Fibroblast of skin of right quadriceps (primary cell): ENCODE measurements at regions not wholly inside any gene's neighbourhood (a gene's known extent, or its start where the extent isn't known, plus 50 kb on each side); places are given as distances from the start of the nearest gene placed in this dataset.
A peak's percentile ranks its signal among the peaks of the same experiment; 100 is the strongest.

Source experiments
- DNase-seq: peaks from one replicate; pipeline ENCODE4 v3.0.0-alpha.2; 2013

- DNase-seq, result no peak
Measured at GRCh38 chr2:8477552-8478470, 204.0 kb upstream of the ID2 start.

- no peak for DNase-seq
Measured at GRCh38 chr2:8478471-8478793, 203.4 kb upstream of the ID2 start.

GRCh38 chr2:8479298-8479697 is 202.6 kb upstream of the ID2 start:
- no peak for DNase-seq

GRCh38 chr2:8480915-8481314 is 200.9 kb upstream of the ID2 start:
- DNase-seq, result no peak

- DNase-seq, result no peak
Measured at GRCh38 chr2:8481463-8482009, 200.3 kb upstream of the ID2 start.

- no peak for DNase-seq
Measured at GRCh38 chr2:8482432-8482831, 199.4 kb upstream of the ID2 start.

GRCh38 chr2:8484502-8485283 is 197.2 kb upstream of the ID2 start:
- no peak for DNase-seq

GRCh38 chr2:8485736-8486135 is 196.1 kb upstream of the ID2 start:
- DNase-seq, result no peak

- DNase-seq, result no peak
Measured at GRCh38 chr2:8486141-8486540, 195.7 kb upstream of the ID2 start.

GRCh38 chr2:8487461-8487932 is 194.4 kb upstream of the ID2 start:
- no peak for DNase-seq

- no peak for DNase-seq
Measured at GRCh38 chr2:8488001-8488738, 193.7 kb upstream of the ID2 start.

- no peak for DNase-seq
Measured at GRCh38 chr2:8489221-8489620, 192.6 kb upstream of the ID2 start.

GRCh38 chr2:8489751-8490150 is 192.1 kb upstream of the ID2 start:
- DNase-seq, result no peak

GRCh38 chr2:8490166-8490721 is 191.6 kb upstream of the ID2 start:
- DNase-seq, result no peak

GRCh38 chr2:8491296-8492027 is 190.4 kb upstream of the ID2 start:
- peak; percentile 9 for DNase-seq

- no peak for DNase-seq
Measured at GRCh38 chr2:8494151-8494550, 187.7 kb upstream of the ID2 start.

GRCh38 chr2:8494589-8494988 is 187.3 kb upstream of the ID2 start:
- no peak for DNase-seq

- no peak for DNase-seq
Measured at GRCh38 chr2:8495189-8495989, 186.5 kb upstream of the ID2 start.

GRCh38 chr2:8496079-8496478 is 185.8 kb upstream of the ID2 start:
- no peak for DNase-seq

GRCh38 chr2:8496617-8497016 is 185.2 kb upstream of the ID2 start:
- DNase-seq, result no peak

- no peak for DNase-seq
Measured at GRCh38 chr2:8498994-8499393, 182.9 kb upstream of the ID2 start.
